ENCODE measurements at regions not wholly inside any gene's neighbourhood (a gene's known extent, or its start where the extent isn't known, plus 50 kb on each side); places are given as distances from the start of the nearest gene placed in this dataset.

DNA sequence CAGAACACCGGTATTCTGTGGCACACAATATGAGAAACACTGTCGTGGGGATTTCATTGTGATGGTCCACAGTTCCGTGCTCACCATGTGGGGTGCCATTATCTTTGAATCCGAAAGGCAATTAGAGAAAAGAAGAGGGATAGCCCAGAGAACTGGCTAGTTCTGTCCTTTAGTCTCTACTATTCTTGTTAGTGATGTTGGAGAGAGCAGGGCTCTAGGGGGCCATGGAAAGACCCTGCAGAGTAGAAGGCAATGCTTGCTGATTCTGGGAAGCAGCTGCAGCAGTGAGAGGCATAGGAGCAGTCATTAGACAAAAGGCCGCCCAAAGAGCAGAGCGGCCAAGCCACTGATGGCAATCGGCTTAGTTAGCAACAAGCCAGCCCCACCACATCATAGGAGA lies 146.3 kb downstream of the TSEN15 start:
- TF ChIP-seq POLR2A (IDR thresholded peaks at IDR 0.05), result no peak
- TF ChIP-seq, protein P1, sequence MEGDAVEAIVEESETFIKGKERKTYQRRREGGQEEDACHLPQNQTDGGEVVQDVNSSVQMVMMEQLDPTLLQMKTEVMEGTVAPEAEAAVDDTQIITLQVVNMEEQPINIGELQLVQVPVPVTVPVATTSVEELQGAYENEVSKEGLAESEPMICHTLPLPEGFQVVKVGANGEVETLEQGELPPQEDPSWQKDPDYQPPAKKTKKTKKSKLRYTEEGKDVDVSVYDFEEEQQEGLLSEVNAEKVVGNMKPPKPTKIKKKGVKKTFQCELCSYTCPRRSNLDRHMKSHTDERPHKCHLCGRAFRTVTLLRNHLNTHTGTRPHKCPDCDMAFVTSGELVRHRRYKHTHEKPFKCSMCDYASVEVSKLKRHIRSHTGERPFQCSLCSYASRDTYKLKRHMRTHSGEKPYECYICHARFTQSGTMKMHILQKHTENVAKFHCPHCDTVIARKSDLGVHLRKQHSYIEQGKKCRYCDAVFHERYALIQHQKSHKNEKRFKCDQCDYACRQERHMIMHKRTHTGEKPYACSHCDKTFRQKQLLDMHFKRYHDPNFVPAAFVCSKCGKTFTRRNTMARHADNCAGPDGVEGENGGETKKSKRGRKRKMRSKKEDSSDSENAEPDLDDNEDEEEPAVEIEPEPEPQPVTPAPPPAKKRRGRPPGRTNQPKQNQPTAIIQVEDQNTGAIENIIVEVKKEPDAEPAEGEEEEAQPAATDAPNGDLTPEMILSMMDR (IDR thresholded peaks at IDR 0.05), result no peak
- no peak for TF ChIP-seq EP300 (IDR thresholded peaks at IDR 0.05)

All from tibial nerve (tissue), 4 donors.